PC-9 (cell line): ENCODE measurements at regions not wholly inside any gene's neighbourhood (a gene's known extent, or its start where the extent isn't known, plus 50 kb on each side); places are given as distances from the start of the nearest gene placed in this dataset.

Experiments used
- EZH2 ChIP-seq: fragments of 200-600 bp; sonication (generic); IDR thresholded peaks from 2 replicates; pipeline ENCODE4 v1.8.0; 2017; ENCODE audit warnings: antibody characterized with exemption, low read depth
- TF ChIP-seq, protein P1 (sequence below): fragments of 200-600 bp; sonication (generic); conservative IDR thresholded peaks from 2 replicates; pipeline ENCODE4 v1.6.1; 2017; ENCODE audit warnings: mixed run types, antibody characterized with exemption, mild to moderate bottlenecking, moderate library complexity

DNA sequence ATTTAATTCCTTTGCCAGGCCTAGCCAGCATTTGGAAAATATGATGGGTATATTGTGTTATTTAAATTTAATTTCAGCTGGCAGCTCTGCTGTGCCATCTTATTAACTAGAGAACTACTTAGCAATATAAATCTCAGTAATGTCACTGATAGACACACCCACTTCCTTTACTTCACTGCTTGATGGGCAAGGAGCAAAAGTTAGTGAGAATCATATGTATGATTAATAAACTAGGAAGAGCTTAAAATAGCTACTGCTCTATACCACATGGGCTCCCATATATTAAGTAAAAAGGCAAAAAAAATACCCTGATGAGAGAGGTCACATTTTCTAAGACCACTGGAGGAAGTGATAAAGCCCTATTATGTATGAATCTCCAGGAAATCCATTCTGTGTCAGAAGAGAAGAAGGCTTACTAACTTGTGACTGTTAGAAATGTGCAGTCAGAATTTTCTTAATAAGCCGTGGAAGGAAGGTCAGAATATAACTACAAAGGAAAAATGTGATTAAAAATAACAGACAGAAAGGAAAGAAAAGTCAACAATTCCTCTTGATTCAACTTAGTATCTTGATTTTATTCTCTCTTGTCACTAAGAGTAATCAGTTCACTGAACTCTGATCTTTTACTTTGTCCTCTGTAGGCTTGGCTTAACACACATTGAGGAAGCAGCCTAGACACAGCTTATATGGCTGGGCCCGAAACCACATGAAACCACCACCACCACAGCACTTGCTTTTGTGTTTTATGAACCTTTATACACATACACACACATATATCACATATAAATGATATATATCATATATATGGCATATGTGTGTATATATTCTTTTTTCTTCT is 1233.9 kb upstream of the ALCAM start:
- TF ChIP-seq, protein P1, sequence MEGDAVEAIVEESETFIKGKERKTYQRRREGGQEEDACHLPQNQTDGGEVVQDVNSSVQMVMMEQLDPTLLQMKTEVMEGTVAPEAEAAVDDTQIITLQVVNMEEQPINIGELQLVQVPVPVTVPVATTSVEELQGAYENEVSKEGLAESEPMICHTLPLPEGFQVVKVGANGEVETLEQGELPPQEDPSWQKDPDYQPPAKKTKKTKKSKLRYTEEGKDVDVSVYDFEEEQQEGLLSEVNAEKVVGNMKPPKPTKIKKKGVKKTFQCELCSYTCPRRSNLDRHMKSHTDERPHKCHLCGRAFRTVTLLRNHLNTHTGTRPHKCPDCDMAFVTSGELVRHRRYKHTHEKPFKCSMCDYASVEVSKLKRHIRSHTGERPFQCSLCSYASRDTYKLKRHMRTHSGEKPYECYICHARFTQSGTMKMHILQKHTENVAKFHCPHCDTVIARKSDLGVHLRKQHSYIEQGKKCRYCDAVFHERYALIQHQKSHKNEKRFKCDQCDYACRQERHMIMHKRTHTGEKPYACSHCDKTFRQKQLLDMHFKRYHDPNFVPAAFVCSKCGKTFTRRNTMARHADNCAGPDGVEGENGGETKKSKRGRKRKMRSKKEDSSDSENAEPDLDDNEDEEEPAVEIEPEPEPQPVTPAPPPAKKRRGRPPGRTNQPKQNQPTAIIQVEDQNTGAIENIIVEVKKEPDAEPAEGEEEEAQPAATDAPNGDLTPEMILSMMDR: no peak
- TF ChIP-seq EZH2: no peak
